NCI-H82 (cell line): ENCODE measurements at regions not wholly inside any gene's neighbourhood (a gene's known extent, or its start where the extent isn't known, plus 50 kb on each side); places are given as distances from the start of the nearest gene placed in this dataset.
A peak's percentile ranks its signal among the peaks of the same experiment; 100 is the strongest.
"Not testable (repeated sequence)": the region's sequence is repeated elsewhere in the genome, so short reads cannot be mapped to it uniquely, and the experiment has no call there.

ENCODE experiments used
- DNase-seq: peaks from one replicate; lab custom pipeline; 2025; lab: John Stamatoyannopoulos, UW

- no peak for DNase-seq
These were observed 1228.2 kb upstream of the TMEM132C start for GRCh38 chr12:127038761-127039160.

DNA sequence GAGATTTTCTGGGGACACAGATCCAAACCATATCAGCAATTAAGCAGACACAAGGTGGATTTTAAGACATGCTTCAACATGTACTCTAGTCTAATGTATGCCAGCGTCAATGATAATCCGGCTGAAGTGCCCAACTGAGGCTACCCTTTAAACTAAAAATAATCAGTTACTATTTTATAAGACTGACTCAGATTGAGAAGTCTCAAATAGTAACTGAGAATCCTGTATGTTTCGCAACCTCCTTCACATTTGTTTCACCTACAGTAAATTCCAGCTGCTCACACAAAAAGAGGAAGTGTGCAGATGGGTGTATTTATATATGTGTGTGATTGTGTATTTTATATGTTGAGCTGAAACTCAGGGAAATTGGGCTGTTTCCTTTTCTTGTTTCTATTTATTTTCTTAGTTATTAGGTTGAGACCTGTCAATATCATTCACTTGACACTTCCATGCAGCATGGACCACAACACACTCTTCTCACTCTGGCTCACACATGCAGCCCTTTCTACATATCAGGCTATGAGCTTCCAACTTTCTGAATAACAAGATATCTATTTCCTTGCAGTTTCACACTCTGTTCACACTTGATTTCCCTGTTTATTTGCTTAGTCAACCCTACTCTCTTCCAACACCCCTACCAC lies 1224.9 kb upstream of the TMEM132C start:
- no peak for DNase-seq

DNA sequence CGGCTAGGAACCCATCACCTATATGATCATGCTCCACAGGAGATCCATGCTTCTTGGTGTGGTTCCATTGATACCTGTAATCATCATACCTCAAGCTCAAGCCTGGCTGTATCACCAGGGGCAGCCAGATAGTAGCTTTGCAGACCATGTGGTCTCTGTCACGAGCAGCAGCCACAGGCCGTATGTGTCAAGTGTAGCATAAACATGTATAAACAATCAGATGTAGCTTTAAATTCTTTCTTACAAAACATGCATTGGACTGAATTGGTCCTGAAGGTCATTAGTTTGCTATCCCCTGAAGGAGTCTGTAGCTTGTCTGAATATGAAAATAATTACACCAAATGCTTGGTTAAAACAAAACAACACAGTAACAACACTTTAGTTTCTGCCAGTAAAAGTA lies 1223.2 kb upstream of the TMEM132C start:
- DNase-seq = no peak

DNA sequence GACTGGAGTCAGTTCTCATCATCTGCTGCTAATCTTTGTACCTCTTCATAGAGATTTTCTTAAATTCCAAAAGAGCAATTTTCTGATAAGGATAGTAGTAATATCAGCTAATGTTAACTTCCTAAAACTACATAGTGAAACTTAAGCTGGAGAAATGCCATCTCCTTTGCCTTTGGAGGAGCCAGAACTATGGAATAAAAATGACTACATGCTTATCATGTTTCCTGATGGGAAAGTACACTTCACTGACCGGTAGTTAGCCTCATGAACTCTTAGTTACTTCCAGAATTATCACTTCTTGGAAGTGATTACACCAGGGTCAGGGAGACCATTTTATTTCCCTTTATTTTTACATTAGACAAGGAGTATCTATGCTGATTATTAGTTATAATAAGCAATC lies 1222.1 kb upstream of the TMEM132C start:
- no peak for DNase-seq

- DNase-seq = no peak
These were observed 1220.5 kb upstream of the TMEM132C start for GRCh38 chr12:127046467-127046866.

GRCh38 chr12:127048057-127048456 lies 1218.9 kb upstream of the TMEM132C start:
- DNase-seq = no peak

DNA sequence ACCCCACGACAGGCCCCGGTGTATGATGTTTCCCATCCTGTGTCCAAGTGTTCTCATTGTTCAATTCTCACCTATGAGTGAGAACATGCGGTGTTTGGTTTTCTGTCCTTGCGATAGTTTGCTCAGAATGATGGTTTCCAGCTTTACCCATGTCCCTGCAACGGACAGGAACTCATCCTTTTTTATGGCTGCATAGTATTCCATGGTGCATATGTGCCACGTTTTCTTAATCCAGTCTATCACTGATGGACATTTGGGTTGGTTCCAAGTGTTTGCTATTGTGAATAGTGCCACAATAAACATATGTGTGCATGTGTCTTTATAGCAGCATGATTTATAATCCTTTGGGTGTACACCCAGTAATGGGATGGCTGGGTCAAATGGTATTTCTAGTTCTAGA lies 1218.4 kb upstream of the TMEM132C start:
- not testable (repeated sequence) for DNase-seq

DNA sequence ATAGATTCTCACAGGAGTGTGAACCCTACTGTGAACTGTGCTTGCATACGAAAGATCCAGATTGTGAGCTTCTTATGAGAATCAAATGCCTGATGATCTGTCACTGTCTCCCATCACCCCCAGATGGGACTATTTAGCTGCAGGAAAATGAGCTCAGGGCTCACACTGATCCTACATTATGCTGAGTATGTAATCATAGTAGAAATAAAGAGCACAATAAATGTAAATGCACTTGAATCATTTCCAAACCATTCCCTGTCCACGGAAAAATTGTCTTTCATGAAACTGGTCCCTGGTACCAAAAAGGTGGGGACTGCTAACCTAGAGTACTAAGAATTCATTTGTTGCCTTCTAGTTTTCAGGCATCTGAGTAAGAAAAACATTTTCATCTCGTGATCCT lies 1215.8 kb upstream of the TMEM132C start:
- peak; percentile 4 for DNase-seq

GRCh38 chr12:127052511-127053232 lies 1214.3 kb upstream of the TMEM132C start:
- DNase-seq = peak; percentile 11

DNA sequence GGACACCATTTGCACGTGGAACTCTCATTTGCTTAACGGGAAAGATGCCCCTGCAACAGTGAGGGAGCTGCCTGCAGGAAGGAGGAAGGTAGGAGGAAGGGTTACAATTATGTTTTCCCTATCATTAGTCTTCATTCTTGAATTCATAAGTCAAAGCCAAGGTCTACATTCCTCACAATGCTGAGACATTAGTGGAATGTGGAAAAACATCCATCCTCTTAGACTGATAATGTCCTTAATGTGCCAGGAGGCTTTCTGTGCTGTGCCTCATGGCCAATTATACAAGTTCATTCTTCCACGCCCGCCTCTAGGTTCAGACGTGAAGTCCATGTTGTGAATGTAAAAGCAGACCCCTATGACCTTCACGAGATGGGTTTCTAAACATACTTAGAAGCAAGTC lies 1212.4 kb upstream of the TMEM132C start:
- DNase-seq = no peak

- DNase-seq = no peak
These were observed 1206.6 kb upstream of the TMEM132C start for GRCh38 chr12:127060310-127060847.

DNA sequence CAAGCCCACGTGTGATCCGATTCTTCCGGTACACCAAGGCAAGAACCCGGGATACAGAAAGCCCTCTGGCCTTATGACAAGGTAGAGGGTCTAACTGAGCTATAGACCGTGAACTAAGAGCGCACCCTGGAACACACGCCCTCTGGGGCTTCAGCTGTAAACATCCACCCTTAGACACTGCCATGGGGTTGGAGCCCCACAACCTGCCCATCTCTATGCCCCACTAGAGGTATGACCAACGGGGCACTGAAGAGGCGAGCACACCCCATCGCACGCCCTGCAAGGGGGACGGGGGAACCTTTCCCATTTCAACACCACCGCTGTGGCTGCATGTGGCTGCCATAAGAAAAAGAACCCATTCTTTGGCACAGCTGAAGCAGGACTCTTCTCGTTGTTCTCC lies 1206.0 kb upstream of the TMEM132C start:
- no peak for DNase-seq

DNA sequence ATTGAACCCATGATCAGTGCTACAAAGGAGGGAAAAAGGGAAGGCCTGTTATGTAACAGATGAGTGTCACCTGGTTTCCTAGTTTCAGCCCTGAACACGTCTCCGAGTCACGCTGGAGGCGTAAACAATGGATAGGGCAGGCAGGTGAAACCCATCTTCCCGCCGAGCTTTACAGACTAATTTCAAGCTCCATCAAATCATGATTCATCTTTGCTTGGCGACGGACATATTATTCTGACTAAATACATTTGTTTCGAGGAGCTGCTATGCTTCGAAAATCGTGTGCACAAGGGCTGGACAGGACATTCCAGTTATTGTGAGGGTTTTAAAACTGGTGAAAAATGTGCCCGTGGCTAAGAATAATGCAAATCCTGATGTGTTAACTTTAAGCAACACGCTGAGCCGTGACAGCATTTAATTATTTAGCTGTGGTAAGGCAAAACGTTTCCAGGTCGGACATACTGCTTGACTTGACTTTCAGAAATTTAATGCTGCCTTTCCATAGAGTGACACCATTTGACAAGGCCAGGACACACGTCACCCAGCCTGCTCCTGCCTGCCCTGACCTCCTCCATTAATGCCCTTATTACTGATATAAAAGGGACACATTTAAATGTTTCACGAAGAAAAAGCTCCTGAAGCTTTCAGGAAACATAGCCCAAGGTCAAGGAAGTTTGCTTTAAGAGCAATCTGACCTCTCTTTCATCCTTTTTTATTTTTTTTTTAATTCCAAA lies 1203.5 kb upstream of the TMEM132C start:
- no peak for DNase-seq

DNA sequence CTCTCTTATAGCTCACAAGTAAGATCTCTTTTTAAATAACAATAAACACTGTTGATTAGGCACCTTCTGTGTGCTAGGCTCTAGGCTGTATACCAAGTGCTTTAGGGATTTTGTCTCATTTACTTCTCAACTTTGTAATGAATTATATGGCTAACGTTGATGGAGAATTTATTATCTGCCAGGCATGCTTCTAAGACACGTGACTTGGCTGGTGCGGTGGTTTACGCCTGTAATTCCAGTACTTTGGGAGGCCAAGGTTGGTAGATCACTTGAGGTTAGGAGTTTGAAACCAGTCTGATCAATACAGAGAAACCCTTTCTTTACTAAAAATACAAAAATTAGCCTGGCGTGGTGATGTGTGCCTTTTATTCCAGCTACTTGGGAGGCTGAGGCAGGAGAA lies 1202.8 kb upstream of the TMEM132C start:
- DNase-seq = no peak

GRCh38 chr12:127065595-127065994 lies 1201.4 kb upstream of the TMEM132C start:
- DNase-seq = no peak

DNA sequence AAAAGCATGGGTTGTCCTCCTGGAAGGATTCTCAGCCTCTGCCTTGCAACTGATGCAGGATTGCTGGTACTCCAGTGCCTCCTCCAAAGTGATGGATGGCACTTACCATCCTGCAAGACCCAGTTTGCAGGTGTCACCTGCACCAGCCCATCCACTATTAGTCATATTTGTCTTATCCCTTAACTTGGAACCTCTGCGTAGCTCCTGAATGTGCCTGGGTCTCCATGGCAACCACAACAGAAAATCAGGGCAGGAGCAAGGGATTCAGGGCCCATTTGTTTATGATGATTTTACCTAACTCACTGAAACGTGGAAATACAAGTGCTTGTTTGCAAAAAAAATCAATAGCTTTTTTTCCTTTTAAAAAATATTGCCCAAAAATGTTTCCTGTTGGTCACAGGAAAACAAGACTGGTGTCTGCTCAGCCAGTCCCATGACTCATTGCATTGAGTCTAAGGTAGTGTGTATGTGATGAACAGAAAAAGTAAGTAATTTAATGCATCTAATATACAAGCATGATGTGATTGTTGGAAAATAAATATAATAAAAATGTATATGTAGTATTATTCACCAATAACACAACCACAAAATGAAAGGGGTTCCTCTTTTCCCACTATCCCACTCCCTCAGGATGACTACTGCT lies 1196.3 kb upstream of the TMEM132C start:
- no peak for DNase-seq

DNA sequence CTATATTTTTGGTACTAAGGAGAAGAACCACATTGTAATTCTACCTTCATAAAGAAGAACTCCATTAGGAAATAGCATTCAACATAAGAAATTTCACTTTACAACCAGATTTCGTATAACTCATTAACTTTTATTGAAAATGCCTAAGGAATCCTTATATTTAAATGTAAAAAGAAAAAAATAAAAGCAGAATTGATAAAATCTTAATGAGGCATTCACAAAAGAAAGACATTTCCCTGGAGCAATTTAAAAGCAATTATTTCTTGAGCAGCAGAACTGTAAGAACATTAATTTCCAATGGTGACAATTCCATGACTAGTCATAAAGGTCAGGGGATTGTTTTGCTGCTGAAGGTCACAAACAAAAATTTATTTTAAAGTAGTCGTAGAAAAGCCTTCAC lies 1192.8 kb upstream of the TMEM132C start:
- no peak for DNase-seq

DNA sequence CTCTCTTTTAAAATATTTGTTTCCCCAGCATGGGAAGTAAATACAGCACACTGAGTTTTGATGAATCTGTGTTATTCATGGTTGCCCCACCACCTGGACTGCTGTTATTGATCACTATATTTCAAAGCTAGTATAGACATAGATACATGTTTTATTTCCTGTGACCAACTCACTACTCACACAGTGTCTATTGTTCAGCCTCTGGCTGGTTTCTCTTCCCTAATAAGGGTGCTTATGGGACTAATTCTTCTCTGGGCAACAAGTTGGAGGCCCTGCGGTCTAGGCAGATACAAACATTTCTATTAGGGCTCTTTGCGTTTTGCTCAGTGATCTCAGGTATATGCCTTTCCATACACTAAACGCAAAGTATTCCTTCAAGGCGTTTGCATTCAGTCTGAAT lies 1191.0 kb upstream of the TMEM132C start:
- DNase-seq = no peak

DNA sequence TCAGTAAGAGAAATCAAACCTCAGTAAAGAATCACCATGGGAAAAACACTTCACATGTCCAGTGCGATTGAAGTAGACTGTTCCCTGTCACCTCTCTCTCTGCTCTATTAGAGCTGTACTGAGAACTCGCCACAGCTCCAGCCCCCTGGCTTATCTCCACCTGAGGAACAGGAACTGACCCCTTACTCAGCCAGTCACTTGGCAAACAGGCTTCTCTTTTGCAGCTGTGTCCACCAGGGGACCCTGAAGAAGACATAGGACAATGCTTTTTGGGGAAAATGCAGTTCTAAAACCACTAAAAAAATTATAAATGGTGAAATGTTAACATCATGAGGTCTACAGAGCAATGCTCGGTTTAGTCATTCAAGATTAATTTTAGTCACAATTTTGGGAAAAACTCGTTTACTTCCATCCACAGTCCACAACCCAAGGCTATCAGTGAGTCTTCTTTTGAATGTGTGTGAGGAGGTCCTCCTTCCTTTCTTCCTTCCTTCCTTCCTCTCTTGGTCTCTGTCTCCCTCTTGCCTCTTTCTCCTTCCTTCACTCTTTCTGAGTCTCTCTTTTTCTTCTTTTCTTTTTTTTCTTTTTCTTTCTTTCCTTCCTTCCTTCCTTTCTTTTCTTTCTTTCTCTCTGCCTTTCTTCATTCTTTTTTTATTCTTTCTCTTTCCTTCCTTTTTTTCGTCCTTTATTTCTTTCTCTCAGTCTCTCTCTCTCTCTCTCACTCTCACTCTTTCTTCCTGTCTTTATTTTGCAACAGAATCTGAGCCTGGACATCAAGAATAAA lies 1189.5 kb upstream of the TMEM132C start:
- no peak for DNase-seq

- DNase-seq = no peak
These were observed 1188.2 kb upstream of the TMEM132C start for GRCh38 chr12:127078577-127079350.

DNA sequence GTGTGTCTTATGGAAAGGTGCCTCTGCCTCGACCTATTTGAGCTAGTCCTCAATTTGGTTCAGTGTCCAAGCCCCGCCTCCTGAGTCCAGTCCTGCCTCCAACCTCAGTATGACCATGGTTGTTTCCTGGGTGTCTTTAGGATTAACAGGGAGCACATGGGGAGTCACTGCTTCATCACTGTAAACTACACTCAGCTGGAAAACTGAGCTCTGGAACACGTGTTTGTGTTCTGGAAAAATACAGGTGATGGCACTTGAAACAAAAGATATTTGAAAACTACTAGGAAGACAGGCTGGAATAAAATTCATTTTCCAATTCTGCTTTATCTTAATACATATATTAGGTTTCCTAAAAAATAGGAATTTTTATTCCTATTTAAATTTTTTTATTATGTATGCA lies 1187.3 kb upstream of the TMEM132C start:
- DNase-seq = no peak
